Neural cell (in vitro differentiated cells): ENCODE measurements at regions not wholly inside any gene's neighbourhood (a gene's known extent, or its start where the extent isn't known, plus 50 kb on each side); places are given as distances from the start of the nearest gene placed in this dataset.

Source experiments
- EZH2 ChIP-seq: fragments of 200-600, 300-800 bp; shearing (Covaris generic), sonication (generic); IDR thresholded peaks from 2 replicates; pipeline ENCODE4 v1.6.1; 2014; ENCODE audit warnings: antibody characterized with exemption, low read length, borderline replicate concordance, mild to moderate bottlenecking; ENCODE audit not compliant: insufficient read depth, poor library complexity, severe bottlenecking
- MXI1 ChIP-seq: fragments of 450-650 bp; conservative IDR thresholded peaks from 2 replicates; pipeline ENCODE4 v1.6.1; 2014; ENCODE audit warnings: antibody characterized with exemption, mild to moderate bottlenecking; ENCODE audit not compliant: poor library complexity, severe bottlenecking
- TF ChIP-seq, protein P1 (sequence below): IDR thresholded peaks from 2 replicates; pipeline ENCODE4 v1.6.1; 2012; ENCODE audit warnings: borderline replicate concordance
- TF ChIP-seq, protein P2 (sequence below): fragments of 450-650 bp; IDR thresholded peaks from 2 replicates; pipeline ENCODE4 v1.5.1; 2014; ENCODE audit warnings: antibody characterized with exemption, mild to moderate bottlenecking, moderate library complexity; ENCODE audit not compliant: poor library complexity, severe bottlenecking

DNA sequence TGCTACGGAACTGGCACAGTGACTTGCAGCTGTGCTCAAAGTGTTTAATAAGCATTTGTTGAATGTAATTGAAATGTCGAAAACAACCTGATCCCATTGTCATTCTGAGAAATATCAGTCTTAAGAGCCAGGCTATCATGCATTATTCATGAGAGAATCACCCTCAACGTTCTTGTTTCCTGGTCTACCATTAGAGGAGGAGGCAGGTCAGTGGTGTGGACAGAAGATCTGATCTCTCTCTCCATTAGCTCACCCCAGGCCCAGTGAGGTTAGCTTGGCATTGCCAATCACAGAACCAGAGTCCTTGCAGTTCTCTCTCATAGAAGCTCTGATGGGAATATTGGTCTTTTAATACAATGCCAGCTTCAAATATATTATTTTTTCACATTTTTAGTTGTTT is 121.1 kb upstream of the SPON1 start:
- TF ChIP-seq, protein P1, sequence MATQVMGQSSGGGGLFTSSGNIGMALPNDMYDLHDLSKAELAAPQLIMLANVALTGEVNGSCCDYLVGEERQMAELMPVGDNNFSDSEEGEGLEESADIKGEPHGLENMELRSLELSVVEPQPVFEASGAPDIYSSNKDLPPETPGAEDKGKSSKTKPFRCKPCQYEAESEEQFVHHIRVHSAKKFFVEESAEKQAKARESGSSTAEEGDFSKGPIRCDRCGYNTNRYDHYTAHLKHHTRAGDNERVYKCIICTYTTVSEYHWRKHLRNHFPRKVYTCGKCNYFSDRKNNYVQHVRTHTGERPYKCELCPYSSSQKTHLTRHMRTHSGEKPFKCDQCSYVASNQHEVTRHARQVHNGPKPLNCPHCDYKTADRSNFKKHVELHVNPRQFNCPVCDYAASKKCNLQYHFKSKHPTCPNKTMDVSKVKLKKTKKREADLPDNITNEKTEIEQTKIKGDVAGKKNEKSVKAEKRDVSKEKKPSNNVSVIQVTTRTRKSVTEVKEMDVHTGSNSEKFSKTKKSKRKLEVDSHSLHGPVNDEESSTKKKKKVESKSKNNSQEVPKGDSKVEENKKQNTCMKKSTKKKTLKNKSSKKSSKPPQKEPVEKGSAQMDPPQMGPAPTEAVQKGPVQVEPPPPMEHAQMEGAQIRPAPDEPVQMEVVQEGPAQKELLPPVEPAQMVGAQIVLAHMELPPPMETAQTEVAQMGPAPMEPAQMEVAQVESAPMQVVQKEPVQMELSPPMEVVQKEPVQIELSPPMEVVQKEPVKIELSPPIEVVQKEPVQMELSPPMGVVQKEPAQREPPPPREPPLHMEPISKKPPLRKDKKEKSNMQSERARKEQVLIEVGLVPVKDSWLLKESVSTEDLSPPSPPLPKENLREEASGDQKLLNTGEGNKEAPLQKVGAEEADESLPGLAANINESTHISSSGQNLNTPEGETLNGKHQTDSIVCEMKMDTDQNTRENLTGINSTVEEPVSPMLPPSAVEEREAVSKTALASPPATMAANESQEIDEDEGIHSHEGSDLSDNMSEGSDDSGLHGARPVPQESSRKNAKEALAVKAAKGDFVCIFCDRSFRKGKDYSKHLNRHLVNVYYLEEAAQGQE, result no peak
- TF ChIP-seq EZH2 (no peak), MXI1 (no peak)
- TF ChIP-seq, protein P2, sequence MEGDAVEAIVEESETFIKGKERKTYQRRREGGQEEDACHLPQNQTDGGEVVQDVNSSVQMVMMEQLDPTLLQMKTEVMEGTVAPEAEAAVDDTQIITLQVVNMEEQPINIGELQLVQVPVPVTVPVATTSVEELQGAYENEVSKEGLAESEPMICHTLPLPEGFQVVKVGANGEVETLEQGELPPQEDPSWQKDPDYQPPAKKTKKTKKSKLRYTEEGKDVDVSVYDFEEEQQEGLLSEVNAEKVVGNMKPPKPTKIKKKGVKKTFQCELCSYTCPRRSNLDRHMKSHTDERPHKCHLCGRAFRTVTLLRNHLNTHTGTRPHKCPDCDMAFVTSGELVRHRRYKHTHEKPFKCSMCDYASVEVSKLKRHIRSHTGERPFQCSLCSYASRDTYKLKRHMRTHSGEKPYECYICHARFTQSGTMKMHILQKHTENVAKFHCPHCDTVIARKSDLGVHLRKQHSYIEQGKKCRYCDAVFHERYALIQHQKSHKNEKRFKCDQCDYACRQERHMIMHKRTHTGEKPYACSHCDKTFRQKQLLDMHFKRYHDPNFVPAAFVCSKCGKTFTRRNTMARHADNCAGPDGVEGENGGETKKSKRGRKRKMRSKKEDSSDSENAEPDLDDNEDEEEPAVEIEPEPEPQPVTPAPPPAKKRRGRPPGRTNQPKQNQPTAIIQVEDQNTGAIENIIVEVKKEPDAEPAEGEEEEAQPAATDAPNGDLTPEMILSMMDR, result no peak
